Osteoblast (primary cell): ENCODE measurements at regions not wholly inside any gene's neighbourhood (a gene's known extent, or its start where the extent isn't known, plus 50 kb on each side); places are given as distances from the start of the nearest gene placed in this dataset.

Source experiments
- DNase-seq: peaks from one replicate; pipeline ENCODE4 v3.0.0; 2011; ENCODE audit warnings: low spot score, mixed read lengths; ENCODE audit not compliant: insufficient read length; ENCODE audit errors: missing footprints
- H2AFZ ChIP-seq: 2 replicates; pipeline ENCODE4 v1.6.0; 2011; ENCODE audit warnings: mild to moderate bottlenecking, low read length
- H3K27ac ChIP-seq: 2 replicates; pipeline ENCODE4 v1.5.1; 2011; ENCODE audit warnings: mild to moderate bottlenecking, low read depth, low read length, moderate library complexity
- H3K27me3 ChIP-seq: 2 replicates; pipeline ENCODE4 v1.6.0; 2012; ENCODE audit warnings: mild to moderate bottlenecking, control low read depth, inconsistent platforms, low read length, moderate library complexity; ENCODE audit not compliant: insufficient read depth
- H3K36me3 ChIP-seq: 2 replicates; pipeline ENCODE4 v1.5.1; 2011; ENCODE audit warnings: mild to moderate bottlenecking, low read length, control low read depth, moderate library complexity; ENCODE audit not compliant: insufficient read depth
- H3K4me1 ChIP-seq: 2 replicates; pipeline ENCODE4 v1.5.1; 2011; ENCODE audit warnings: mild to moderate bottlenecking, low read length, control low read depth, moderate library complexity; ENCODE audit not compliant: insufficient read depth
- H3K4me2 ChIP-seq: 2 replicates; pipeline ENCODE4 v1.6.0; 2011; ENCODE audit warnings: mild to moderate bottlenecking, low read length; ENCODE audit not compliant: insufficient read depth
- H3K4me3 ChIP-seq: fragments of 200-600 bp; sonication (generic); 3 replicates; pipeline ENCODE4 v1.5.1; 2012; ENCODE audit warnings: mild to moderate bottlenecking, low read length, inconsistent platforms; ENCODE audit not compliant: insufficient read depth
- H3K79me2 ChIP-seq: 2 replicates; pipeline ENCODE4 v1.6.0; 2012; ENCODE audit warnings: mild to moderate bottlenecking, low read length, control low read depth, inconsistent platforms; ENCODE audit not compliant: insufficient read depth
- H3K9me3 ChIP-seq: 2 replicates; pipeline ENCODE4 v1.5.1; 2011; ENCODE audit warnings: low read depth, low read length, control low read depth
- H4K20me1 ChIP-seq: 2 replicates; pipeline ENCODE4 v1.6.0; 2012; ENCODE audit warnings: mild to moderate bottlenecking, low read length, control low read depth; ENCODE audit not compliant: insufficient read depth
- CTCF ChIP-seq: IDR thresholded peaks from 2 replicates; pipeline ENCODE4 v1.5.1; 2011; ENCODE audit warnings: mild to moderate bottlenecking, low read depth, low read length, moderate library complexity; ENCODE audit errors: extremely low read depth

GRCh38 chr18:65018184-65018583 is 732.6 kb upstream of the CDH7 start:
- H4K20me1 ChIP-seq: no peaks in the 10 kb centered on the region
- DNase-seq: peak; percentile 35
- H3K27me3 ChIP-seq: no peaks in the 10 kb centered on the region
- no peak for TF ChIP-seq CTCF
- H3K79me2 ChIP-seq: no peaks in the 10 kb centered on the region
- no peak overlapping the region for H2AFZ ChIP-seq
- H3K27ac ChIP-seq: no peak overlapping the region
- peaks cover 3% of the 10 kb centered on the region for H3K9me3 ChIP-seq
- H3K4me2 ChIP-seq: no peak overlapping the region
- no peaks in the 10 kb centered on the region for H3K4me1 ChIP-seq
- H3K4me3 ChIP-seq: no peak overlapping the region
- no peaks in the 10 kb centered on the region for H3K36me3 ChIP-seq

GRCh38 chr18:65017372-65017760 is 733.4 kb upstream of the CDH7 start:
- Histone ChIP-seq H3K4me2 (no peak overlapping the region), H3K79me2 (no peaks in the 10 kb centered on the region), H3K9me3 (peaks cover 4% of the 10 kb centered on the region), H4K20me1 (no peaks in the 10 kb centered on the region), H3K36me3 (no peaks in the 10 kb centered on the region), H3K4me3 (no peak overlapping the region), H2AFZ (no peak overlapping the region), H3K4me1 (no peaks in the 10 kb centered on the region), H3K27me3 (no peaks in the 10 kb centered on the region), H3K27ac (no peak overlapping the region)
- no peak for TF ChIP-seq CTCF
- no peak for DNase-seq

- H3K9me3 ChIP-seq: peaks cover 4% of the 10 kb centered on the region
- H2AFZ ChIP-seq: no peak overlapping the region
- no peak overlapping the region for H3K4me2 ChIP-seq
- H3K4me3 ChIP-seq: no peak overlapping the region
- no peaks in the 10 kb centered on the region for H3K4me1 ChIP-seq
- no peaks in the 10 kb centered on the region for H4K20me1 ChIP-seq
- no peak for TF ChIP-seq CTCF
- no peaks in the 10 kb centered on the region for H3K27me3 ChIP-seq
- no peak for DNase-seq
- no peaks in the 10 kb centered on the region for H3K36me3 ChIP-seq
- H3K27ac ChIP-seq: no peak overlapping the region
- H3K79me2 ChIP-seq: no peaks in the 10 kb centered on the region
These were observed 734.0 kb upstream of the CDH7 start for GRCh38 chr18:65016631-65017371.

DNA sequence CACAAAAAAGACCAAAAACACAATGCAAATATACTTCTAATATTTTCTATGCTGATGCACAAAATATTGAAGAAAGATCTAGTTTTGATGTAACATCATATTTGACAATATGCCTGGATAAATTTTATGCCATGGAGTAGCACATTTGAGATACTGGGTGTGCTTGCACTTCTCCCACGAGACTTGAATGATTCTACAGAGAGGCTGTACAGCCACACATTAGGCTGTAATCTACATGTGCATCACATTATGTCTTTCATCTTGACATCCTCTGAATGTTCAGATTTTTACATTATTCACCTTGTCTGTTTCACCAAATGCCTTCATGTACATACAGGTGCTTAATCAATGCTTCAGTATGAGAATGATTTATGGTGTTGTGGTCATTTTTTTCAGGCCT is 756.4 kb upstream of the CDH7 start:
- Histone ChIP-seq H3K4me3 (no peak overlapping the region), H4K20me1 (no peaks in the 10 kb centered on the region), H3K27me3 (no peaks in the 10 kb centered on the region), H3K36me3 (no peaks in the 10 kb centered on the region), H3K79me2 (no peaks in the 10 kb centered on the region), H2AFZ (no peak overlapping the region), H3K4me2 (no peak overlapping the region), H3K9me3 (peaks cover 2% of the 10 kb centered on the region), H3K27ac (no peak overlapping the region), H3K4me1 (no peaks in the 10 kb centered on the region)
- no peak for DNase-seq
- no peak for TF ChIP-seq CTCF
